ENCODE measurements at regions not wholly inside any gene's neighbourhood (a gene's known extent, or its start where the extent isn't known, plus 50 kb on each side); places are given as distances from the start of the nearest gene placed in this dataset.

DNA sequence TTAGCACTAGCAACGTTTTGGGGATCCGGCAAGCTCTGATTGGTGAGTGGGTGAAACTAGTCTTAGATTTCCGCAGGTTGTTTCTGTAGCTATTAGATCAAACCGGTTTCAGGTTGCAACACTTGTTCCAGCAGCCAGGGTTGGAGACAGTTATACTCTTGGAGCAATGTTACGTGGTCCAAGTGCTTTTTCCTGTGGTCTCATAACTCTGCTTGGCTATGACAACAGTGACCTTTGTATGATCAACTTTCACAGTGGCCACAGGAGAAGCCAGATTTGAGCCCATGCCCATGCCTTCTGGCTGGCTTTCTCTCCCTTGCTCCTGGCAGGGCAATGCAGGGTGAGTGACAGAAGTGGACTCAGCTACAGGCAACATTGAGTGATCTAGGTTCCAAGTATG, 84.5 kb upstream of the TAF1B start:
- peaks cover 0 to 31% (median 23%) of the 10 kb centered on the region in 6 donors for H3K4me1 ChIP-seq
- H3K9me3 ChIP-seq = no peaks in the 10 kb centered on the region
- intact Hi-C loops (cut with DNase I; ENCODE audit: low total_unique reads) = no loop called here
- H3K36me3 ChIP-seq = no peaks in the 10 kb centered on the region
- H3K4me3 ChIP-seq = no peak overlapping the region
- H3K27me3 ChIP-seq (replicated peaks in 1 of 7) = peaks cover 0 to 52% (median 10%) of the 10 kb centered on the region in 7 donors
- TF ChIP-seq, protein P1, sequence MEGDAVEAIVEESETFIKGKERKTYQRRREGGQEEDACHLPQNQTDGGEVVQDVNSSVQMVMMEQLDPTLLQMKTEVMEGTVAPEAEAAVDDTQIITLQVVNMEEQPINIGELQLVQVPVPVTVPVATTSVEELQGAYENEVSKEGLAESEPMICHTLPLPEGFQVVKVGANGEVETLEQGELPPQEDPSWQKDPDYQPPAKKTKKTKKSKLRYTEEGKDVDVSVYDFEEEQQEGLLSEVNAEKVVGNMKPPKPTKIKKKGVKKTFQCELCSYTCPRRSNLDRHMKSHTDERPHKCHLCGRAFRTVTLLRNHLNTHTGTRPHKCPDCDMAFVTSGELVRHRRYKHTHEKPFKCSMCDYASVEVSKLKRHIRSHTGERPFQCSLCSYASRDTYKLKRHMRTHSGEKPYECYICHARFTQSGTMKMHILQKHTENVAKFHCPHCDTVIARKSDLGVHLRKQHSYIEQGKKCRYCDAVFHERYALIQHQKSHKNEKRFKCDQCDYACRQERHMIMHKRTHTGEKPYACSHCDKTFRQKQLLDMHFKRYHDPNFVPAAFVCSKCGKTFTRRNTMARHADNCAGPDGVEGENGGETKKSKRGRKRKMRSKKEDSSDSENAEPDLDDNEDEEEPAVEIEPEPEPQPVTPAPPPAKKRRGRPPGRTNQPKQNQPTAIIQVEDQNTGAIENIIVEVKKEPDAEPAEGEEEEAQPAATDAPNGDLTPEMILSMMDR (IDR thresholded peaks at IDR 0.05 in 8 of 11, conservative IDR thresholded peaks at IDR 0.05 in 3 of 11) = no peak
- no peak for TF ChIP-seq POLR2A (IDR thresholded peaks at IDR 0.05)
- no peak for TF ChIP-seq POLR2AphosphoS5 (IDR thresholded peaks at IDR 0.05)
- no peak for DNase-seq
- no peak overlapping the region for H3K27ac ChIP-seq
- 69 to 91% (median 81%) methylated on average over 5 of the region's 5 CpGs for WGBS, 5 donors

DNA sequence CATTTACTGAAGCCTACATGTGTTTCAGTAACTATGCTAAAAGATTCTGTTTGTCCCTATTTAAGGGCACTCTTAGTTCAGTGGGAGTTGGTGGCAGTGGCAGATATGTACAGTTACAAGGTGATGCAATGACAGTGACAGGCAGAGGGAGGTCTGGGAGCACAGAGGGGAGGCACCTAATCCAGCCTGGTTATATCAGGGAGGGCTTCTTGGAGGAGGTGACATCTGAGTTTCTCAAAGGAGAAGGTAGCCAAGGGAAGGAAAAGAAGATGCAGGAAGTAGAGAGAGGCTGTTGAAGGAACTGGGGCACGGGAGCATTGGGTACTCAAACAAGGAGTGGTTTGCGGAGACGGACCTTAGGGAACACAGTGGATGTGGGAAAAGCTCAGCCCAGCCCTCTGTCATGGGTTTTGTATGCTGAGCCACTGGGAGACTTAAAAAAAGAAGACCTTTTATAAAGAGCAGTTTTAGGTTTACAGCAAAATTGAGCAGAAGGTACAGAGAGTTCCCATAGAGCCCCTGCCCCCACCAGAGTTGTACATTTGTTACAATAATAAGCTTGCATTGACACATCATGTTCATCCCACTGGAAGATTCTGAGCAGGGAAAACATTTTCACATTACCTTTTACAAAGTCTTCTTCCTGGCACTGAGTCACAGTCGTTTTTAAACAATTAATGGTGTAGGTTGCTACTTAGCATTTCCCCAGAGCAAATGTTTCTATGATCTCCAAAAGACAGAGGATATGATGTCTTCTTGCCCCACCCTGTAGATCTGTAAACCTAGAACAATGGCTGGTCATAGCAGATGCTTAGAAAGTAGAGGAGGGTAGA, 83.0 kb upstream of the TAF1B start:
- no peak overlapping the region for H3K4me3 ChIP-seq
- peaks cover 0 to 19% (median 10%) of the 10 kb centered on the region in 6 donors for H3K4me1 ChIP-seq
- H3K9me3 ChIP-seq = no peaks in the 10 kb centered on the region
- H3K36me3 ChIP-seq = no peaks in the 10 kb centered on the region
- TF ChIP-seq POLR2A (IDR thresholded peaks at IDR 0.05) (no peak), POLR2AphosphoS5 (IDR thresholded peaks at IDR 0.05) (no peak)
- TF ChIP-seq, protein P1 (IDR thresholded peaks at IDR 0.05 in 8 of 11, conservative IDR thresholded peaks at IDR 0.05 in 3 of 11) = no peak
- intact Hi-C loops (cut with DNase I; ENCODE audit: low total_unique reads) = no loop called here
- DNase-seq = no peak
- peaks cover 0 to 36% (median 10%) of the 10 kb centered on the region in 7 donors for H3K27me3 ChIP-seq (replicated peaks in 1 of 7)
- H3K27ac ChIP-seq = no peak overlapping the region
- WGBS, 5 donors = 67 to 79% (median 70%) methylated on average over 4 of the region's 4 CpGs

DNA sequence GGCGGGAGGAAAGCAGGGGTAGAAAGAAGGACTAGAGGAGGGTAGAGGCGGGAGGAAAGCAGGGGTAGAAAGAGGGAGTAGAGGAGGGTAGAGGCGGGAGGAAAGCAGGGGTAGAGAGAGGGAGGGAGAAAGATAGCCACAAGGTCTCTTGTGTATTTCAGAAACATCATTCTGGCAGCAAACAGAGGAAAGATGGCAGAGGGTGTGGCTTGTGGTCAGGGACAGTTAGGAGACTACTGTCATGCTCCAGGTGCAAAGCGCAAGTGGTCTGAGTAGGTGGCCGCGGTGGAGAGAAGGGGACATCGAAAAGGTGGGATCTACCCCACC, 82.4 kb upstream of the TAF1B start:
- Histone ChIP-seq H3K27me3 (replicated peaks in 1 of 7) (peaks cover 0 to 30% (median 10%) of the 10 kb centered on the region in 7 donors), H3K36me3 (no peaks in the 10 kb centered on the region), H3K27ac (no peak overlapping the region), H3K4me3 (no peak overlapping the region), H3K9me3 (no peaks in the 10 kb centered on the region), H3K4me1 (peaks cover 0 to 19% (median 10%) of the 10 kb centered on the region in 6 donors)
- WGBS, 5 donors = 53 to 72% (median 58%) methylated on average over 7 of the region's 7 CpGs
- intact Hi-C loops (cut with DNase I; ENCODE audit: low total_unique reads) = no loop called here
- TF ChIP-seq POLR2A (IDR thresholded peaks at IDR 0.05) (no peak), POLR2AphosphoS5 (IDR thresholded peaks at IDR 0.05) (no peak)
- TF ChIP-seq, protein P1 (IDR thresholded peaks at IDR 0.05 in 8 of 11, conservative IDR thresholded peaks at IDR 0.05 in 3 of 11) = no peak
- DNase-seq = no peak

DNA sequence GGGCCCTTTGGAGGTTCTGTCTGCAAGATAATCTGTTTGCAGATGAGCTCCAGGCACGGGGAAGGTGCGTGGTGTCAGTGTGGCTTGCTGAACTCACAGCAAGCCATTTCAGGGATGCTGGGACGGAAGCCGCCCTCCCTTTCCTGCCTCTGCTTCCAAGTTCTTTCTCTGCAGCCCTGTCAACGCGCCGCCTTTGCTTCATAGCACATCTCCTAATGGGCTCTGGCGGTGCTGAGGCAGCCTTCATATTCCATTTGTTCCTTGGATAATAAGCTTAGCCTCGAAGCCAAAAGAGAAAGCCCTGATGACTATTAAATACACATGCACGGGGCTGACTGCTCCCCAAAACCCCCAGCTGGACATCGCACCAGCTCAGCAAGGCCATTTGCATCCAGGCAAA, 81.7 kb upstream of the TAF1B start:
- H3K27ac ChIP-seq = no peak overlapping the region
- no peak for DNase-seq

More for the DNA sequence above, 81.7 kb upstream of the TAF1B start:
- H3K36me3 ChIP-seq = no peaks in the 10 kb centered on the region
- no peaks in the 10 kb centered on the region for H3K9me3 ChIP-seq
- H3K4me3 ChIP-seq = no peak overlapping the region
- TF ChIP-seq POLR2AphosphoS5 (IDR thresholded peaks at IDR 0.05) (no peak), POLR2A (IDR thresholded peaks at IDR 0.05) (no peak)
- TF ChIP-seq, protein P1 (IDR thresholded peaks at IDR 0.05 in 8 of 11, conservative IDR thresholded peaks at IDR 0.05 in 3 of 11) = no peak
- WGBS, 5 donors = 91 to 92% (median 92%) methylated on average over 11 of the region's 11 CpGs
- H3K27me3 ChIP-seq (replicated peaks in 1 of 7) = peaks cover 0 to 23% (median 10%) of the 10 kb centered on the region in 7 donors
- intact Hi-C loops (cut with DNase I; ENCODE audit: low total_unique reads) = no loop called here
- peaks cover 0 to 19% (median 10%) of the 10 kb centered on the region in 6 donors for H3K4me1 ChIP-seq
